GM18951 (cell line): ENCODE measurements at regions not wholly inside any gene's neighbourhood (a gene's known extent, or its start where the extent isn't known, plus 50 kb on each side); places are given as distances from the start of the nearest gene placed in this dataset.
"Not testable (repeated sequence)": the region's sequence is repeated elsewhere in the genome, so short reads cannot be mapped to it uniquely, and the experiment has no call there.

Source experiments
- POLR2A ChIP-seq: IDR thresholded peaks from 4 replicates; pipeline ENCODE4 v1.6.1; 2011; ENCODE audit warnings: mild to moderate bottlenecking; ENCODE audit not compliant: insufficient read length, insufficient read depth; ENCODE audit errors: extremely low read depth
- in situ Hi-C: fragments of 300-500 bp; cut with MboI; formaldehyde crosslinking; loops from one replicate; pipeline ENCODE4 v1.12.0; 2022; ENCODE audit warnings: low sequenced_read_pairs, mixed read lengths, inconsistent platforms; ENCODE audit not compliant: unreplicated experiment

DNA sequence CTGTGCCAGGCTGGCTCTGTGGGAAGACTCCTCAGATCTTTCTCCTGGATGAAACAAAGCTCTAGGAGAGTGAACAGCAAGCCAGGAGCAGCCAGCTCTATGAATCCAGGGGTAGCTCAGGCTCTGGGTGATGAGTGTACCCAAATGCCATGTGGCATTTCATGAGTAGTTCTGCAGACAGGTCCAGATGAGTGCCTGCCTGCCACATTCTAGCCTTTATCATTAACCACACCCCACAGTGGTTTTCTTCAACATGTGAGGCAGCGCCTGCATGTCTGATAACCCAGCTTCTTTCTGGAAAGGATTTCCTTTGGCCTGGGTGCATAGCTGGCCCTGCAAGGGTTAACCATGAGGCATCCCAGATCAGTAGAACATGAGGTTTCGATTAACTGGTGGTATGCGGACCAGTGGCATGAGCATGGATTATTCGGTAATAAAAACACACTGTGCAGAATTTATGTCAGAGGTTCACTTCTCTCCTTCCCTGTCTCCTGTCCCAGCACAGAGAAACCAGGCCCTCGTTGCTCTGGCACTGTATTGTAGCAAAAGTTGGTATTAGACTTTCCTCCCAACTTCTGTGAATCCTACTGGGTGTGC lies 381.9 kb upstream of the ZNF462 start:
- no peak for TF ChIP-seq POLR2A
- in situ Hi-C loops: no loop called here

DNA sequence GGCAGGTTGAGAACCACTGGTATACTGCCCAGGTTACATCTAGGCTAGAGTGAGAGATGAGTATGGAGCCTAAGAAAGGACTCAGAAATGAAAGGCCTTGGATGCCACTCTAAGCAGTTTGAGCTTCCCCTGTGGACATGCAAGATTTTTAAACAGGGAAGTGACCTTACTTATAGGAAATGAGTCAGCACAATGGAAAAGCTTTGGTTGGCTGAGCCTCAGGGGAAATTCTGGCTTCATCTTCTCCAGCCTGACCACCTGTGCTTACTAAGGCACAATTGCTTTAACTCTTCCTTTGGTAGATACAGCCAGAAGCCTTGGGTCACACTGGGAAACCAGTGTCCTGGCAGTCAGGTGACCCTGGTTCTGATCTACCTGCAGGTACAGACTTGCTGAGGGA lies 380.2 kb upstream of the ZNF462 start:
- no peak for TF ChIP-seq POLR2A
- in situ Hi-C loops: no loop called here

DNA sequence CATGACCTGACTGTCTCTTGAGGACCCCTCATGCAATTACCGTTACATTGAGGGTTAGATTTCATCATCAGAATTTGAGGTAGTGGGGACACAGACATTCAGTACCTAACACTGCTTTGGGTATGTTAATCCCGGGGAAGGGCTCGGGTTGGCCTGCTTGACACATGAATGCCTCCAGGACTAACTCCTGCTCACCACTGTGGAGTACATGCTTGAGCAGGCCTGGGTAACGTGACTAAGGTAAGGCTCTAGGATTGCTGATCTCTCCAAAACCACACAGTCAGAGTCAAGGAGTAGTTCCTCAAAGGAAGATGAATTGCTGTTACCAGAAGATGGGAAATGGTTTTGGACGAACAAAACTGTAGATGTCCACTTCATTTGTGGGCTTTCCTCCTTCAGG lies 376.3 kb upstream of the ZNF462 start:
- in situ Hi-C loops: no loop called here
- no peak for TF ChIP-seq POLR2A

DNA sequence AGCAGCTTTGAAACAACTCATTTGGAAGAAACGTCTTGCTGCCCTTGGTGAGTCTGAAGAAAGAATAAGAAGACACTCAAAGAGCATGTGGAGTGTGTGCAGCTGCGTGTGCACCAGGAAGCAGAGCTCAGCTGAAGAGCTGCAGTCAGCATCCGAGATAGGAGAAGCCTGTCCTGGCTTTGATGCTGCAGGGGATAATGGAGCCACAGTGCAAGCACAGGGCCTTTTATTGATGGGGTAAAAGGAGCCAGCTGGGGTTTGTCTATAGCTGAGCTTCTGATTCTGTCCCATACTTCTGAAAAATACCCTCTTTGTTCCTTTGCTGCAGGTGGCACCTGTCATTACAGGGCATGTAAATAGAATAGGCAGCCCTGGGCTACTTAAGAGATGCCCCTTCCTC lies 375.7 kb upstream of the ZNF462 start:
- no peak for TF ChIP-seq POLR2A
- in situ Hi-C loops: no loop called here

DNA sequence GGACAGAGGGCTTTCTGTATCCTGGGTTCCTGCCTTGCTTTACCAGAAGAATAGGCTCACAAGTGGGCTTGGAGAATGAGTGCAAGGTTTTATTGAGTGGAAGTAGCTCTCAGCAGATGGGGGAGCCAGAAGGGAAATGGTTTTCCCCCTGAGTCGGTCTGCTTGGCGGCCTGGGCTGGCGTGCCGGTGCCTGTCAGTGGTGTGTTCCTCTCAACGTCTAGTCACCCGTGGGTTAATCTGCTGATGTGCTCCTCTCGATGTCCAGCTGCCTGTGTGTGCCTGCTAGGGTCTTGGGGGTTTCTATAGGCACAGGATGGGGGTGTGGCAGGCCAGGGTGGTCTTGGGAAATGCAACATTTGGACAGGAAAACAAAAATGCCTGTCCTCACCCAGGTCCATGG lies 370.8 kb upstream of the ZNF462 start:
- in situ Hi-C loops: not testable (repeated sequence)

DNA sequence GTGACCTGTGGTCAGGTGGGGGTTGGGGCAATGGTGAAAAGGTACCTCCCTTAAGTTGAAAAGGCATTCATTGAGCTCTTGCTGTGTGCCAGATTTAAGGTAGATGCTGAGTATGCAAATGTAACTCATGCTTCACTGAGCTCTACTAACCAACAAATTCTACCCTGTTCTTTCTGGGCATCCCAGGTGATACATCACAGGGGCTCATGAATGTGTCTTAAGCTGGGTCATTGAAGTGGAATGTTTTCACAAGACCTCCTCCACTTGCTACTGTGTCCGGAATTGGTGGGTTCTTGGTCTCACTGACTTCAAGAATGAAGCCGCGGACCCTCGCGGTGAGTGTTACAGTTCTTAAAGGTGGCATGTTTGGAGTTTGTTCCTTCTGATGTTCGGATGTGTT lies 362.8 kb upstream of the ZNF462 start:
- in situ Hi-C loops: no loop called here
- TF ChIP-seq POLR2A: no peak

DNA sequence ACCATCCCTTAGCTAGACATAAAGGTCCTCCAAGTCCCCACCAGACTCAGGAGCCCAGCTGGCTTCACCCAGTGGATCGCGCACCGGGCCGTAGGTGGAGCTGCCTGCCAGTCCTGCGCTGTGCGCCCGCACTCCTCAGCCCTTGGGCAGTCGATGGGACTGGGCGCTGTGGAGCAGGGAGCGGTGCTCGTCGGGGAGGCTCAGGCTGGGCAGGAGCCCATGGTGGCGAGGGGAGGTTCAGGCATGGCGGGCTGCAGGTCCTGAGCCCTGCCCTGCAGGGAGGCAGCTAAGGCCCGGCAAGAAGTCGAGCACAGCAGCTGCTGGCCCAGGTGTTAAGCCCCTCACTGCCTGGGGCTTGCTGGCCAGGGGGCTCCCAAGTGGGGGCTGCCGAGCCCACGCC lies 361.8 kb upstream of the ZNF462 start:
- in situ Hi-C loops: not testable (repeated sequence)

DNA sequence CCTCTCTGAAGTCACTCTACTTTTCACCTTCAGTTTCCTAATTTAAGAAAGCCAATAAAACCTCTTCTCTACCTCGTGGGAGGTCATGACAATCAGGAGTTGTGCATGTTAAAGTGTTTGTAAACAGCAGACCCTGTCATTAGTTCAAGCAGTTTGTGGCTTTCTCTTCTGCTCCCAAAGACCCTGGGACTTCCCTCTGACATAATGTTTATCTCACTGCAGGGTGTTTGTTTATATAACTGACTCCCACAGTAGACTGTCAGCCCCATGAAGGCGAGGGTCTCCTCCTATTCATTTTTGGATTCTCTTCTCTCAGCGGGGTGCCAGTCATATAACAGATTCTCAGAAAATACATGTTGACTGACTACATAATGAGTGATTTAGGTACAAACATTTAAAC lies 360.0 kb upstream of the ZNF462 start:
- in situ Hi-C loops: no loop called here
- no peak for TF ChIP-seq POLR2A

DNA sequence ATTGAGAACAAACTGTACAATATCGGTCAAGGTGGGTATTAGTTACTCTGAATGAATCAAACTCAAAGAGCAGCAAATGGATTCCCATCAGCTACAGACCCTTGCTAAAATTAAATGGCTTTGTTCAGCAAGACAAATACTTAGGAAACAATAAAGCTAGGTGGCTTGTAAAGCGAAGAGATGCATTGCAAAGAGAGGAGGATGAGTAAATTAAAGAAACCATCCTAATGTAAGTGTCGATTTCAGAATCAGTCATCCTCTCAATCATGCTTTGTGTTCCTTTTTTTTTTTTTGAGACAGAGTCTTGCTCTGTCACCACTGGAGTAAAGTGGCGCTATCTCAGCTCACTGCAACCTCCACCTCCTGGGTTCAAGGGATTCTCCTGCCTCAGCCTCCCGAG lies 359.2 kb upstream of the ZNF462 start:
- in situ Hi-C loops: no loop called here
- TF ChIP-seq POLR2A: no peak

DNA sequence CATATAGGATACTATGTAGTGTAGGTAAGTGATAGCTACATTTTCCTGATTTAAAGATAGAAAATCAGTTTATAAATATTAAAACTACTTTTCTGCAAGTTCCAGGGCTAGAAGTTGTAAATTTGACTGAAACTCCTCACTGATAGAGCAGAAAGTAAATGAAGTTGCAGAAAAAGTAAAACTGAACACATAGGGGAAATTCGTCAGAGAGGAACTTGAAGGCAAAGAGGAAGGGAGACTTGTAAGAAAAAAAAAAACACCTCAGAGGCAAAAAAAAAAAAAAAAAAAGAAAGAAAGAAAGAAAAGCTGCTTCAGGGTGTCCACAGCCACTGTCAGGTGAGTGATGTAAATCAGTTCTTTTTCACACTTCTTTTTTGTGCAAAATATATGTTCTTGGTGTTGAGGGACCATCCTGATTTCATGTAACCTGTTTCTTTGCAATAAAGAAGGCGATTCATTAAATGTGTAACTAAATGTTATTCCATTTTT lies 336.2 kb upstream of the ZNF462 start:
- no peak for TF ChIP-seq POLR2A
- in situ Hi-C loops: no loop called here

DNA sequence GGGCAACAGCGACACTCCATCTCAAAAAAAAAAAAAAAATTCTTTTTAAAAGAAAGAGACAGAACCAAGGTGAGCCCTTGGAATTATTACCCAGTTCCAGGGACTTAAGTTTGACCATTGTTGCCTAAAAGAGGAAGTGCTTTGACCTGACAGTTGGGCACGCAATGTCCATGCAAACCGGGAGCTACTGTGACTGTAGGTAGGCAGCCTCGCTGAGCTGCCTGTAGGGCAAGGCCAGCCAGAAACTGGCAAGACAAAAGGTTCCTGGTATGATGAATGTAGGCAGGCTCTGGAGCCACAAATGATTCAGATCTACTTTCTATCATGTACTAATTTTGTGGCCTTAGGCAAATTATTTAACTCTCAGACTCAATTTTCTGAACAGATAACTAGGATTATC lies 334.8 kb upstream of the ZNF462 start:
- in situ Hi-C loops: no loop called here
- no peak for TF ChIP-seq POLR2A

DNA sequence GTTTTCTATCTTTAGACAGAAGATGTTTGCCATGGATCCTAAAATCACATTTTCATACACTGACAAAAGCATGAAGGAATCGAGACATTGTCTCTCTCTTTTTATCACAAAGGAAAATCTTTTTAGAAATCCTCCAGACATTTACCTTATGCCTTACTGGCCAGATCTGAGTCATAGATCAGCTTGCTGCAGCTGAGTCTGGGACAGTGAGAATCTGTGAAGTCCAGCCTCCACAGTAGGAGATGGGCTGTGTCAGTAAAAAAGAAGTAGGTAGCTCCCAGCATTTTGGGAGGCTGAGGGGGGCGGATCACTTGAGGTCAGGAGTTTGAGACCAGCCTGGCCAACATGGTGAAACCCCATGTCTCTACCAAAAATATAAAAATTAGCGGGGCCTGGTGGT lies 333.4 kb upstream of the ZNF462 start:
- in situ Hi-C loops: no loop called here
- no peak for TF ChIP-seq POLR2A

DNA sequence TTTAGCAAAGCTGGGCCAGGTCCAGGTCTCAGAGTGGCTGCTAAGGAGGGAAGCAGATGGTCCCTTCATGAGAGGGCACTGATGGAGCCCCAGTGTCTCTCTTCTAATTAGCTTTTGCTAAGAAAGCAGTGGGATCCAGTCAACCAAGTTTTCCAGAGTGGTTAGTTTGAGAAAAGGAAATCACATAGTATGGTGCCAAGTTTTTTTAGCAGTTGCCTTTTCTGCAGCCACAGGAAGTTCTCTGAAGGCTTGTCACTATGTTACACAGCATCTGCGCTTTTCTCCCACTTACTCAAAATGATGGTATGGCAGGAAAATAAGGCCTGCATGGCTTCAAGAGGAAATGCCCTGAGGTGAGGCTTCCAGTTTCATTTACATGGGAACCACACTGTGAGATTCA lies 331.5 kb upstream of the ZNF462 start:
- no peak for TF ChIP-seq POLR2A
- in situ Hi-C loops: no loop called here

DNA sequence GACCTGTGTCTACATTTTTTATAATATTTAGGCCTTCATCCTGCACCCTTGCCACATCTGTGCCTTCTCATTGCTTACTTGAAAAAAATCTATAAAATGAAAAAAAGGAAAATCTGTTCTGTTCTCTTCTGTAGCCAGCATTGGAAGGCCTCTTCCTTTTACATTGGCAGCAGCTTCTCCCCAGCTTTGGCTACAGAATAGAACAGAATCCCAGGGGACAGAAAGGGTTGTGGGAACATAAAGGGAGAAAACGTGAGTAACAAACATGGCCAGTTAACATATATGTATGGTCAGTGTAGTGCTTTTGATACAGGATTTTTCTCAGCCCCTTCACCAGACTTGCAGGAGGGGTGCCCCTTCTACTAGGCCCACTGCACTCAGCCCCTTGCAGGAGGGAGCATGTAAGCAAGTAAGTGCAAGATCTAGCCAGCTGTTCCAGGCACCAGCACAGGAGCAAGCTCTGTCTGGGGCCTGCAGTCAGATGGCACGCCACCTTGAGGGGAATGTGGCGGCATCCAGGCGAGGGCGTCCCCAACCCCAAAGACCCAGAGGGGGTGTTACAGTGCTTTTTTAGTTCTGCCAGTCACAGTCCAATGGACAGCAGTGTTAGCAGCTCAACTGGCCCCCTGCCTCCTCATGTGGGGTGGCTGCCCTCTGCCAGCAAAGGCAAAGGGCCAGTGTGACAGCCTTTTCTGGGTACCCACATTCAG lies 330.5 kb upstream of the ZNF462 start:
- no peak for TF ChIP-seq POLR2A
- in situ Hi-C loops: no loop called here

DNA sequence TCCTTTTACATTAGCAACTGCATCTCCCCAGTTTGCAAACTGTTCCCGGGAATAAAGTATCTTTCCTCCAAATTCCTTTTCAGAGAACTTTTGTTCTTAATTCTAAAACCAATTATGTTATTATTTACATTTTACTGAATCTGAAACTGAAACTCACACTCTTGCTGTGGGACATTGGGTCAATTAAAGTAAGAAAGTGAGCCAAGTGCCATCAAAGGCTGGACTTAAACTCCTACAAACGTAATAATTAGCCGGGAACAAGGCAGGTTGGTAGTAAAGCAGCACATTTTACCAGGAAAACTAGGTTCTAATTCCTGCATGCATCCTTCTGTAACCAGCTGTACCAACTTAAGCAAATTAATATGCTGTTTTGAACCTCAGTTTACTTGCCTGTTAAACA lies 328.2 kb upstream of the ZNF462 start:
- in situ Hi-C loops: no loop called here
- TF ChIP-seq POLR2A: no peak
